ENCODE measurements at regions not wholly inside any gene's neighbourhood (a gene's known extent, or its start where the extent isn't known, plus 50 kb on each side); places are given as distances from the start of the nearest gene placed in this dataset.
A peak's percentile ranks its signal among the peaks of the same experiment; 100 is the strongest.
"Not testable (repeated sequence)": the region's sequence is repeated elsewhere in the genome, so short reads cannot be mapped to it uniquely, and the experiment has no call there.

DNA sequence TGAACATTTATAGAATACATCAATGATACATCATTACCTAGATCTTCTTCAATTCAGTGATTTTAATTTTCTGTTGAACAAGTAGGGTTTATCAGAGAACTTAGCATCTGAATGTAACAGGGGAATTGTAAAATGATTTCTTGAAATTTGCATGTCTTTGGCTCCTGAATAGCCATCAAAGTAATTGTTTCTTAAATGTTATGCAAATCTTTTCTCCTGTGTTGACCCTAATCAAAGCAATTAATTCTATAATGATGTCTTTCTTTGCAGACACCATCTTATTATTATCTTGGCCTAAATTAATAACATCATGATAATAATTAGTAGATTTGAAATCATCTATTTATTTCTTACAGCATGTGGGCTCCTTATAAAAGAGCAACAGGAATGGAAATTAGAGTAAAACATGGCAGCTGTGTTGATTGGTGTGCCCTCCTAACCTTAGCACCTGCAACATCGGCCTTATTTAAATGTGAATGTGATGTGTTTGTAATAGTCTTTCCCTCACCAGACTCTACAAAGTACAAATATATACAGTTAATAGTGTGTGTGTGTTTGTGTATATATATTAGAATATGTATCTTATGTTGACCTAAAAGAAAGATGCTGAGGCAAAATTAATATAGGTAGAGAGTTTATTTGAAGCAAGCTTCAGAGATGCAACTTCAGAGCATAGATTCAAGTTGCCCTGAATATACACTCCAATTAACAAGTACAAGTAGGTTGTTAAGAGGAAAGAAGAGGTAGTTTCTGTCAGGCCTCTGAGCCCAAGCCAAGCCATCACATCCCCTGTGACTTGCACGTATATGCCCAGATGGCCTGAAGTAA, 328.0 kb upstream of the TECRL start:
- H3K27ac ChIP-seq, result no peak overlapping the region
- TF ChIP-seq, protein P1, sequence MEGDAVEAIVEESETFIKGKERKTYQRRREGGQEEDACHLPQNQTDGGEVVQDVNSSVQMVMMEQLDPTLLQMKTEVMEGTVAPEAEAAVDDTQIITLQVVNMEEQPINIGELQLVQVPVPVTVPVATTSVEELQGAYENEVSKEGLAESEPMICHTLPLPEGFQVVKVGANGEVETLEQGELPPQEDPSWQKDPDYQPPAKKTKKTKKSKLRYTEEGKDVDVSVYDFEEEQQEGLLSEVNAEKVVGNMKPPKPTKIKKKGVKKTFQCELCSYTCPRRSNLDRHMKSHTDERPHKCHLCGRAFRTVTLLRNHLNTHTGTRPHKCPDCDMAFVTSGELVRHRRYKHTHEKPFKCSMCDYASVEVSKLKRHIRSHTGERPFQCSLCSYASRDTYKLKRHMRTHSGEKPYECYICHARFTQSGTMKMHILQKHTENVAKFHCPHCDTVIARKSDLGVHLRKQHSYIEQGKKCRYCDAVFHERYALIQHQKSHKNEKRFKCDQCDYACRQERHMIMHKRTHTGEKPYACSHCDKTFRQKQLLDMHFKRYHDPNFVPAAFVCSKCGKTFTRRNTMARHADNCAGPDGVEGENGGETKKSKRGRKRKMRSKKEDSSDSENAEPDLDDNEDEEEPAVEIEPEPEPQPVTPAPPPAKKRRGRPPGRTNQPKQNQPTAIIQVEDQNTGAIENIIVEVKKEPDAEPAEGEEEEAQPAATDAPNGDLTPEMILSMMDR (conservative IDR thresholded peaks at IDR 0.05), result no peak
- TF ChIP-seq ZFX (IDR thresholded peaks at IDR 0.05), result no peak

GRCh38 chr4:64729561-64729960, 320.3 kb upstream of the TECRL start:
- no peak for TF ChIP-seq ZFX (IDR thresholded peaks at IDR 0.05)
- TF ChIP-seq, protein P1 (conservative IDR thresholded peaks at IDR 0.05), result no peak
- H3K27ac ChIP-seq, result no peak overlapping the region

DNA sequence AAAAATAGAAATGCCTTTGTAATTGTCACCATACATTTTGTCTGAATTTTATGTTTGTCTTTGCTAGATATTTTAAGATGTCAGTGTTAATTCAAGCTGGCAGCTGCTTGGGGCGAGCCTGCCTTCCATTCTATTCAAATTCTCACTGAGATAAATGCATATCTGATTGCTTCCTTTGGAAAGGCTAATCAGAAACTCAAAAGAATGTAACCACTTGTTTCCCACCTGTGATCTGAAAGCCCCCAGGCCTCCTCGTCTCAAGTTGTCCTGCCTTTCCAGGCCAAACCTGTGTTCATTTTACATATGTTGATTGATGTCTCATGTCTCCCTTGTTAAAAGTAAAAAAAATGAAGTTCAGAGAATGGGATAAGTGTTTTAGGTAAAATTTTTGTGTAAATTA, 318.7 kb upstream of the TECRL start:
- TF ChIP-seq, protein P1 (conservative IDR thresholded peaks at IDR 0.05), result no peak
- TF ChIP-seq ZFX (IDR thresholded peaks at IDR 0.05), result no peak
- H3K27ac ChIP-seq, result no peak overlapping the region

DNA sequence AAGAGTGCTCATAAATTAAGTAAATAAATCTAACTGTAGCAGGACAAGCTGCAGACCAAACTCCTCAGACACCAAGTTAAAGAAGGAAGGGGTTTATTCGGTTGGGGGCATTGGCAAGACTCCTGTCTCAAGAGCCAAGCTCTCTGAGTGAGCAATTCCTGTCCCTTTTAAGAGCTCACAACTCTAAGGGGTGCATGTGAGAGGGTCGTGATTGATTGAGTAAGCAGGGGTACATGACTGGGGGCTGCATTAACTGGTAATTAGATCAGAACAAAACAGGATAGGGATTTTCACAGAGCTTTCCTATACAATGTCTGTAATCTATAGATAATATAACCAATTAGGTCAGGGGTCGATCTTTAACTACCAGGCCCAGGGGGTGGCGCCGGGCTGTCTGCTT, 318.1 kb upstream of the TECRL start:
- H3K27ac ChIP-seq, result not testable (repeated sequence)

DNA sequence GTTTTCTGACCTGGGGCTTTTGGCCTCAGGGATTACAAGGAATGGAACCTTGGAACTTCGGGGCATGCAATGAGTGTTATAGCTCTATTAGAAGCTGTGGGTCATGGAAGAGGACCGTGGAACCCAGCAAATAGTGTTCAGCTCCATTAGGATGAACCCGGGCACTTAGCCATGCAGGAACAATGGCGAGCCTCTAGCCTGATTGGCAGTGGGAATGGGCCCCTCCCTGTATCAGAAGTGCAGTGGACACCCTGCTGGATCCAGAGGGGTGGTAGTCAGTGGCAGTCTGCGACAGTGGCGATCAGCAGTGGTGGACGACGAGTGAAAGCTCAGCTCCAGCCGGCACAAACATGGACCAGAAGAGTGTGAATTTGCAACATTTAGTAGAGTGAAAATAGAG, 315.4 kb upstream of the TECRL start:
- no peak overlapping the region for H3K27ac ChIP-seq
- TF ChIP-seq ZFX (IDR thresholded peaks at IDR 0.05), result no peak
- TF ChIP-seq, protein P1 (conservative IDR thresholded peaks at IDR 0.05), result no peak

GRCh38 chr4:64721106-64721505, 311.9 kb upstream of the TECRL start:
- TF ChIP-seq ZFX (IDR thresholded peaks at IDR 0.05), result no peak
- TF ChIP-seq, protein P1 (conservative IDR thresholded peaks at IDR 0.05), result no peak
- H3K27ac ChIP-seq, result no peak overlapping the region

DNA sequence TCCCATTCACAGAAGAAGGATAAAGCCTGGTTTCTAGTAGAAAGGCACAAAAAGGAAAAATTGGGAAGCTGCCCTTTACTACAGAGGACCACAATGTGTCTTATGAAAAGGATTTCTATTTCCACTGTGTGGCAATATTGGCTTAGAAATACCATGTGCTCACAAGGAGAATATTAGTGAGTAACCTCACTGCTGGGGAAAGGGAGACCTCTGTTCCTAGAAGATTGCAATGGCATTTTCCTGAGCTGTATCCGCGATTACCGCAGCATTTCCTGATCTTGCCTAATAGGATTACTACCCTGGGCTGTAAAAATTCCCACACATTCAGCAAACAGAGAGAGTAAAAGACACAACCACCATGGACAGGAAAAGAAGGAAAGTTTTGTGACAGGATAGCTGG, 308.8 kb upstream of the TECRL start:
- TF ChIP-seq, protein P1 (conservative IDR thresholded peaks at IDR 0.05), result peak; percentile 10; the same call in 1 of the 2 replicates
- no peak for TF ChIP-seq ZFX (IDR thresholded peaks at IDR 0.05)
- no peak overlapping the region for H3K27ac ChIP-seq

DNA sequence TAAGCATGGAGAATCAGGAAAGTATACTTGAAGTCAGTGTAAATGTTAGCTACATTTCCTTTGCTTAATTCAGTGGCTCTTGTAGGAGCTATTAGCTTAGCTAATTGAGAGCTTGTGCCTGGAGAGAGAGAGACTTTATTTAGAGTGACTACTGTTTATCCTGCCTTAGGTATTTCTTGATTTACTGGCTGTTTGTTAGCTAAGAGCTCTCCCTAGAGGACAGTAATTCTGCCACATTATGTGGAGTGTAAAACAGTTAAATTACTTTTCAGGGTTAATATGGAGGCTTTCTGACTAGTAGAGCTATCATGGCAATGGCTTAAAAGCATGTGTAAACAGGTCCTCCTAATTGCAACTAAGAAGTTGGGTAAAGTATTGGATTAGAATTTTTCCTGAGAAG, 306.5 kb upstream of the TECRL start:
- H3K27ac ChIP-seq, result no peak overlapping the region
- TF ChIP-seq, protein P1 (conservative IDR thresholded peaks at IDR 0.05), result peak; percentile 25
- no peak for TF ChIP-seq ZFX (IDR thresholded peaks at IDR 0.05)
